ENCODE measurements at regions not wholly inside any gene's neighbourhood (a gene's known extent, or its start where the extent isn't known, plus 50 kb on each side); places are given as distances from the start of the nearest gene placed in this dataset.

GRCh38 chr9:90478821-90479220 is 163.8 kb downstream of the DIRAS2 start:
- Histone ChIP-seq H2AFZ (ENCODE audit: control insufficient read depth, low read depth, low read length) (no peak overlapping the region), H3K79me2 (ENCODE audit: control insufficient read depth, insufficient read depth, low read length) (no peaks in the 10 kb centered on the region), H3K9me3 (replicated peaks; ENCODE audit: control insufficient read depth, insufficient read depth, low read length) (no peaks in the 10 kb centered on the region), H3K4me1 (ENCODE audit: control insufficient read depth, insufficient read depth, low read length) (no peaks in the 10 kb centered on the region), H3K36me3 (ENCODE audit: control insufficient read depth in 2 of 2, insufficient read depth in 2 of 2, low read length in 1 of 2) (no peaks in the 10 kb centered on the region), H3K4me3 (no peak overlapping the region), H4K20me1 (ENCODE audit: control insufficient read depth, insufficient read depth) (no peaks in the 10 kb centered on the region), H3K27me3 (replicated peaks in 1 of 2; ENCODE audit: control insufficient read depth in 2 of 2, insufficient read depth in 2 of 2, low read length in 1 of 2) (no peaks in the 10 kb centered on the region), H3K4me2 (ENCODE audit: control insufficient read depth, insufficient read depth) (no peak overlapping the region), H3K9ac (ENCODE audit: control insufficient read depth, insufficient read depth, low read length) (no peak overlapping the region), H3K27ac (ENCODE audit: control insufficient read depth, insufficient read depth) (no peak overlapping the region)
- in situ Hi-C loops (cut with MboI) = no loop called here
- FAIRE-seq (no peak), DNase-seq (ENCODE audit: low read depth, low spot score) (no peak), ATAC-seq (no peak)
- BruUV-seq (replicated peaks) = no TSS peak
- TF ChIP-seq CBX3 (IDR thresholded peaks at IDR 0.05; ENCODE audit: borderline replicate concordance, low read depth) (no peak), SMARCA5 (IDR thresholded peaks at IDR 0.05) (no peak), RB1 (IDR thresholded peaks at IDR 0.05; ENCODE audit: borderline replicate concordance) (no peak), NFYB (IDR thresholded peaks at IDR 0.05; ENCODE audit: insufficient read depth, low read depth, low read length) (no peak), SKIL (IDR thresholded peaks at IDR 0.05; ENCODE audit: low read depth, poor library complexity, severe bottlenecking) (no peak), CUX1 (IDR thresholded peaks at IDR 0.05; ENCODE audit: insufficient replicate concordance, low read depth, low read length) (no peak), RAD21 (IDR thresholded peaks at IDR 0.05; ENCODE audit: insufficient read depth, low read depth, low read length) (no peak), MXI1 (IDR thresholded peaks at IDR 0.05; ENCODE audit: low read depth, low read length) (no peak), FOXM1 (IDR thresholded peaks at IDR 0.05; ENCODE audit: low read depth, low read length) (no peak), ZNF592 (IDR thresholded peaks at IDR 0.05) (no peak), HDGF (IDR thresholded peaks at IDR 0.05) (no peak), SP1 (IDR thresholded peaks at IDR 0.05; ENCODE audit: low read depth, low read length) (no peak), STAT1 (conservative IDR thresholded peaks at IDR 0.05) (no peak), HCFC1 (IDR thresholded peaks at IDR 0.05; ENCODE audit: low read length) (no peak)
- ChIA-PET POLR2A (no interaction called here), RAD21 (ENCODE audit: unreplicated experiment) (no interaction called here), SMC1A (ENCODE audit: uncharacterized antibody, unreplicated experiment) (interaction anchor here (0.6 kb wide), 1 partner anchor 13 kb away, joined by 3 read pairs; no protein-coding TSS in a partner anchor), CTCF (no interaction called here)
- intact Hi-C loops (cut with micrococcal nuclease; ENCODE audit: unreplicated experiment) = no loop called here
- WGBS (ENCODE audit: insufficient coverage, insufficient replicate concordance, low lambda C conversion rate, missing lambda C conversion rate) = 30% methylated on average over 6 of the region's 6 CpGs
